Smooth muscle cell (in vitro differentiated cells): ENCODE measurements at regions not wholly inside any gene's neighbourhood (a gene's known extent, or its start where the extent isn't known, plus 50 kb on each side); places are given as distances from the start of the nearest gene placed in this dataset.
"Not testable (repeated sequence)": the region's sequence is repeated elsewhere in the genome, so short reads cannot be mapped to it uniquely, and the experiment has no call there.

Experiments used
- DNase-seq: peaks from one replicate; lab custom pipeline; 2025; ENCODE audit not compliant: unreplicated experiment; lab: John Stamatoyannopoulos, UW
- H2AFZ ChIP-seq: fragments of 200-600 bp; sonication (generic); 2 replicates; pipeline ENCODE4 v1.6.0; 2016; ENCODE audit warnings: antibody characterized with exemption, low read depth, mild to moderate bottlenecking
- H3F3A ChIP-seq: fragments of 200-600 bp; sonication (generic); 2 replicates; pipeline ENCODE4 v1.6.0; 2017; ENCODE audit warnings: antibody characterized with exemption, low read depth
- H3K27ac ChIP-seq: fragments of 200-600 bp; sonication (generic); 2 replicates; pipeline ENCODE4 v1.5.1; 2016; ENCODE audit warnings: low read depth, mild to moderate bottlenecking
- H3K27me3 ChIP-seq: fragments of 200-600 bp; sonication (generic); 2 replicates; pipeline ENCODE4 v1.6.1; 2016; ENCODE audit warnings: low read depth, mild to moderate bottlenecking
- H3K36me3 ChIP-seq: fragments of 200-600 bp; sonication (generic); 2 replicates; pipeline ENCODE4 v1.5.1; 2016; ENCODE audit warnings: low read depth
- H3K4me1 ChIP-seq: fragments of 200-600 bp; sonication (generic); 2 replicates; pipeline ENCODE4 v1.5.1; 2016; ENCODE audit warnings: low read depth
- H3K4me2 ChIP-seq: fragments of 200-600 bp; sonication (generic); 2 replicates; pipeline ENCODE4 v1.6.0; 2016; ENCODE audit warnings: mild to moderate bottlenecking
- H3K4me3 ChIP-seq: fragments of 200-600 bp; sonication (generic); 2 replicates; pipeline ENCODE4 v1.5.1; 2016; ENCODE audit warnings: mild to moderate bottlenecking
- H3K79me2 ChIP-seq: fragments of 200-600 bp; sonication (generic); 2 replicates; pipeline ENCODE4 v1.6.0; 2016; ENCODE audit warnings: low read depth, mild to moderate bottlenecking
- H3K9ac ChIP-seq: fragments of 200-600 bp; sonication (generic); 2 replicates; pipeline ENCODE4 v1.6.0; 2016; ENCODE audit warnings: low read depth
- H3K9me3 ChIP-seq: fragments of 200-600 bp; sonication (generic); replicated peaks from 2 replicates; pipeline ENCODE4 v1.5.1; 2016; ENCODE audit warnings: low read depth
- H4K20me1 ChIP-seq: fragments of 200-600 bp; sonication (generic); 2 replicates; pipeline ENCODE4 v1.6.0; 2016; ENCODE audit warnings: low read depth
- CTCF ChIP-seq: fragments of 200-600 bp; sonication (generic); IDR thresholded peaks from 2 replicates; pipeline ENCODE4 v1.5.1; 2017; ENCODE audit warnings: borderline replicate concordance, mild to moderate bottlenecking, antibody characterized with exemption; ENCODE audit not compliant: insufficient read depth, poor library complexity, severe bottlenecking
- WGBS: methylation state at CpG from one replicate; pipeline ENCODE4 v1.1.7; 2016; ENCODE audit warnings: low lambda C conversion rate; 5-methylcytosine and 5-hydroxymethylcytosine counted together

- Histone ChIP-seq H3K4me2 (no peak overlapping the region), H4K20me1 (no peaks in the 10 kb centered on the region), H3K27me3 (no peaks in the 10 kb centered on the region), H3K9ac (no peak overlapping the region), H3K79me2 (no peaks in the 10 kb centered on the region), H3K4me1 (no peaks in the 10 kb centered on the region), H3K4me3 (no peak overlapping the region), H3F3A (no peaks in the 10 kb centered on the region), H3K36me3 (no peaks in the 10 kb centered on the region), H2AFZ (no peak overlapping the region), H3K9me3 (no peaks in the 10 kb centered on the region), H3K27ac (no peak overlapping the region)
- WGBS = 97% methylated on average over 3 of the region's 3 CpGs
- DNase-seq = no peak
- no peak for TF ChIP-seq CTCF
Measured at GRCh38 chr5:84872768-84873167, 488.1 kb upstream of the EDIL3 start.

DNA sequence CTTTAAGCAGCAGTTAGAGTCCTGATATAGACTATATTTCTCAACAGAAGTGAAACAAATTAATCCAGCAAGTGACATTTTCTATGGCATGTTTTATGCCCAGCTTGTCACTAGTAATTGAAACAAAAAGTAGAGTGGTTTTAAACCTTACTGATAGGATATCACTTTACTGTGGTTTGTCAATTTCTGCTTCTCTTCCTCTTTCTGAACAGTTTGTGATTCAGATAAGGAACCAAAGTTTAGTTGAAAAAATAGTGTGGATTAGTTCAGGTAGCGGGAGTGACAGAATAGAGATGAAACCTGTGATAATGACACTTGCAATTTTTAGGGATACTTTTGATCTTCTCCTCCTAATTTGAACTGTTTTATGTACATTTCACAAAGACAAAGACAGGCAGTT lies 485.7 kb upstream of the EDIL3 start:
- Histone ChIP-seq H3K79me2 (no peaks in the 10 kb centered on the region), H3K9ac (no peak overlapping the region), H3K36me3 (no peaks in the 10 kb centered on the region), H2AFZ (no peak overlapping the region), H3F3A (no peaks in the 10 kb centered on the region), H3K27ac (no peak overlapping the region), H3K27me3 (no peaks in the 10 kb centered on the region), H3K4me2 (no peak overlapping the region), H4K20me1 (no peaks in the 10 kb centered on the region), H3K4me1 (no peaks in the 10 kb centered on the region), H3K4me3 (no peak overlapping the region), H3K9me3 (no peaks in the 10 kb centered on the region)
- no peak for TF ChIP-seq CTCF
- no peak for DNase-seq
- WGBS = 5% methylated on average over 1 of the region's 1 CpG

DNA sequence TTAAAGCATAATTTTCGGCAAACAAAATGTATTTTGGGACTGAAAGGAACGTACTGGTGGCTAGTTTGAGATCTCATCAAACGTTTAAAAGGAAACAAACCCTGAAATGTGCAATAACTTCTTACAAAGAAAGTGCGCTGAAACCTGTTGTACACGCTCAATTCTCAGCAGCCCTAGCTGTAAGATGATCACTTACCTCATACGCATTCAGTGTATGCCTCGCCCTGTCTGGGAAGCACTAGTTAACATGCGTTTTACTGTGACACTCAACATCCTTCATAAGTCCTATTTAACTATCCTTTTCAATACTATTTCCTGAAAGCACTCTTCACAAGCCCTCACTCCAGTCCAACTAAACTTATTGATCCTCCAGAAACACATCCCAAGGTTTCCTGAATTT lies 485.0 kb upstream of the EDIL3 start:
- H3K9me3 ChIP-seq = no peaks in the 10 kb centered on the region
- TF ChIP-seq CTCF = no peak
- WGBS = 81% methylated on average over 8 of the region's 8 CpGs
- no peaks in the 10 kb centered on the region for H3K36me3 ChIP-seq
- H3K4me2 ChIP-seq = no peak overlapping the region
- H4K20me1 ChIP-seq = no peaks in the 10 kb centered on the region
- no peak overlapping the region for H2AFZ ChIP-seq
- no peaks in the 10 kb centered on the region for H3K79me2 ChIP-seq
- no peak for DNase-seq
- no peak overlapping the region for H3K9ac ChIP-seq
- no peaks in the 10 kb centered on the region for H3K27me3 ChIP-seq
- no peak overlapping the region for H3K27ac ChIP-seq
- no peaks in the 10 kb centered on the region for H3K4me1 ChIP-seq
- H3K4me3 ChIP-seq = no peak overlapping the region
- H3F3A ChIP-seq = no peaks in the 10 kb centered on the region

DNA sequence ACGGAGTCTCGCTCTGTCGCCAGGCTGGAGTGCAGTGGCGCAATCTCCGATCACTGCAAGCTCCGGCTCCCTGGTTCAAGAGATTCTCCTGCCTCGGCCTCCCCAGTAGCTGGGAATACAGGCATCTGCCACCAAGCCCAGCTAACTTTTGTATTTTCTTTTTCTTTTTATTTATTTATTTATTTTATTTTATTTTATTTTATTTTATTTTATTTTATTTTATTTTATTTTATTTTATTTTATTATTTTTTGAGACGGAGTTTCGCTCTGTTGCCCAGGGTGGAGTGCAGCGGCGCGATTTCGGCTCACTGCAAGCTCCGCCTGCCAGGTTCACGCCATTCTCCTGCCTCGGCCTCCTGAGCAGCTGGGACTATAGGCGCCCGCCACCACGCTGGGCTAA lies 479.3 kb upstream of the EDIL3 start:
- DNase-seq, H3K79me2 ChIP-seq, H3K36me3 ChIP-seq, H4K20me1 ChIP-seq, H2AFZ ChIP-seq, H3K4me3 ChIP-seq, H3K4me1 ChIP-seq, H3F3A ChIP-seq, H3K27ac ChIP-seq, H3K9ac ChIP-seq, H3K9me3 ChIP-seq, H3K27me3 ChIP-seq, H3K4me2 ChIP-seq: not testable (repeated sequence)
- 93% methylated on average over 19 of the region's 19 CpGs for WGBS
